ENCODE measurements at regions not wholly inside any gene's neighbourhood (a gene's known extent, or its start where the extent isn't known, plus 50 kb on each side); places are given as distances from the start of the nearest gene placed in this dataset.

DNA sequence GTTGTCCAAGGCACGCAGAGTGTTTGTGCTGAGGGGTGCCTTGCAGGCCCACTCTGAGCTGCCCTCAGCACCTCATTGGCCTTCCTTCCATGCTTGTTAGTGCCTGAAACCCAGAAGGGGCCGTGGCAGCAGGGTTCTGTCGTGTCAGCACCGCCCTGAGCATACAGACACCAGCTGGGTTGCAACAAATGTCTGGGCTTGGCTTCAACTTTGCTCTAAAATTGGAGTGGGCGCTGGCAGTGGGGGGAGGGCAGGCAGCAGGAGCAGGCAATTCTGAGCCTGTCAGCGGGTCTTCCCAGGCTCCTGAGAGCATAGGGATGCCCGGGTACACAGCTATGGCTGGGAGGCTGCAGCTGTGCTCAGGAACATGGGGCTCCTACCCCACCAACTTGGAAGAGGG, 464.3 kb downstream of the EPHA3 start:
- no peak overlapping the region for H3K4me2 ChIP-seq (ENCODE audit: insufficient read depth, low read length)
- H3K27me3 ChIP-seq (ENCODE audit: control insufficient read depth in 2 of 2, insufficient read depth in 2 of 2, low read length in 2 of 2), result no peaks in the 10 kb centered on the region
- POLR2A ChIA-PET, result no interaction called here
- H2AFZ ChIP-seq (ENCODE audit: low read depth, low read length), result no peak overlapping the region
- H3K36me3 ChIP-seq (ENCODE audit: control insufficient read depth in 2 of 2, extremely low read depth in 1 of 2, insufficient read depth in 2 of 2, low read length in 2 of 2), result no peaks in the 10 kb centered on the region
- no TSS peak for BruUV-seq (replicated peaks)
- CTCF ChIA-PET, result no interaction called here
- no peaks in the 10 kb centered on the region for H3K79me2 ChIP-seq (ENCODE audit: control insufficient read depth, insufficient read depth, low read length)
- no peaks in the 10 kb centered on the region for H4K20me1 ChIP-seq (replicated peaks; ENCODE audit: control insufficient read depth, extremely low read depth, insufficient read depth, low read length)
- FAIRE-seq (no peak), DNase-seq (ENCODE audit: low read depth, low spot score) (no peak)
- no peak overlapping the region for H3K9ac ChIP-seq (replicated peaks; ENCODE audit: extremely low read depth, insufficient read depth, low read length)
- TF ChIP-seq, protein P1, sequence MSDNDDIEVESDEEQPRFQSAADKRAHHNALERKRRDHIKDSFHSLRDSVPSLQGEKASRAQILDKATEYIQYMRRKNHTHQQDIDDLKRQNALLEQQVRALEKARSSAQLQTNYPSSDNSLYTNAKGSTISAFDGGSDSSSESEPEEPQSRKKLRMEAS (IDR thresholded peaks at IDR 0.05; ENCODE audit: insufficient read depth, insufficient read length), result no peak
- TF ChIP-seq JUN (IDR thresholded peaks at IDR 0.05; ENCODE audit: borderline replicate concordance, insufficient read depth, insufficient read length, low read depth), result no peak
- no peak for TF ChIP-seq GATA2 (IDR thresholded peaks at IDR 0.05; ENCODE audit: insufficient read depth, insufficient read length, low read depth, low read length)
- H3K4me3 ChIP-seq (replicated peaks in 1 of 3; ENCODE audit: insufficient read depth in 1 of 3, low read depth in 1 of 3, low read length in 3 of 3), result no peak overlapping the region
- dilution Hi-C loops (cut with MboI; ENCODE audit: extremely low pct_ligation_motif_present, low sequenced_read_pairs), result no loop called here
- no peak overlapping the region for H3K27ac ChIP-seq (ENCODE audit: insufficient read depth, low read depth, low read length)
- no peaks in the 10 kb centered on the region for H3K9me1 ChIP-seq (replicated peaks; ENCODE audit: control insufficient read depth, extremely low read depth, insufficient read depth, low read length)
- intact Hi-C loops (cut with micrococcal nuclease), result no loop called here
- no peaks in the 10 kb centered on the region for H3K4me1 ChIP-seq (ENCODE audit: control insufficient read depth, extremely low read depth, insufficient read depth, low read length)
- no peaks in the 10 kb centered on the region for H3K9me3 ChIP-seq (replicated peaks; ENCODE audit: control insufficient read depth, insufficient read depth, low read length)

DNA sequence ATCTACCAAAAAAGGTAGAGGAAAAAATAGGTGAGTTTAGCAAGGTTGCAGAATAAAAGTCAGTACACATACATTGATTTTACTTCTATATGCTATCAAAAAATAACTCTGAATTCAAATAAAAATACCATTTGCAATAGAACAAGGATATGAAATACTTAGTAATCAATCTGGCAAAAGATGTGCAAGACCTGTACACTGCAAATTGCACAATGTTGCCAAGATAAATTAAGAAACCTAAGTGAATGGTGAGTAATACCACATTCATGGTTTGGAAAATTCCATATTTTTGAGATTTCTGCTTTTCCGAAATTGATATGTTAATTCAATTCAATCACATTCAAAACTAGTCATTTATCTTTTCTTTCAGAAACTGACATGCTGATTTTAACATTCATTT, 464.8 kb downstream of the EPHA3 start:
- dilution Hi-C loops (cut with MboI; ENCODE audit: extremely low pct_ligation_motif_present, low sequenced_read_pairs) (no loop called here), intact Hi-C loops (cut with micrococcal nuclease) (no loop called here)
- BruUV-seq (replicated peaks), result no TSS peak
- DNase-seq (ENCODE audit: low read depth, low spot score) (no peak), FAIRE-seq (no peak)
- ChIA-PET POLR2A (no interaction called here), CTCF (no interaction called here)
- no peak overlapping the region for H2AFZ ChIP-seq (ENCODE audit: low read depth, low read length)
- H3K4me3 ChIP-seq (replicated peaks in 1 of 3; ENCODE audit: insufficient read depth in 1 of 3, low read depth in 1 of 3, low read length in 3 of 3), result no peak overlapping the region
- no peaks in the 10 kb centered on the region for H3K27me3 ChIP-seq (ENCODE audit: control insufficient read depth in 2 of 2, insufficient read depth in 2 of 2, low read length in 2 of 2)
- no peak for TF ChIP-seq EZH2 (IDR thresholded peaks at IDR 0.05; ENCODE audit: borderline replicate concordance, low read depth, low read length, severe bottlenecking)
- TF ChIP-seq GATA2 (IDR thresholded peaks at IDR 0.05; ENCODE audit: insufficient read depth, insufficient read length, low read depth, low read length), result no peak
- no peak for TF ChIP-seq POLR2A (IDR thresholded peaks at IDR 0.05; ENCODE audit: low read depth, low read length)
- TF ChIP-seq, protein P1 (IDR thresholded peaks at IDR 0.05; ENCODE audit: insufficient read depth, insufficient read length), result no peak
- TF ChIP-seq FOS (IDR thresholded peaks at IDR 0.05; ENCODE audit: borderline replicate concordance, insufficient read depth, low read length), result no peak
- TF ChIP-seq POLR2AphosphoS5 (IDR thresholded peaks at IDR 0.05; ENCODE audit: insufficient read depth, low read depth, low read length), result no peak
- TF ChIP-seq, protein P2, sequence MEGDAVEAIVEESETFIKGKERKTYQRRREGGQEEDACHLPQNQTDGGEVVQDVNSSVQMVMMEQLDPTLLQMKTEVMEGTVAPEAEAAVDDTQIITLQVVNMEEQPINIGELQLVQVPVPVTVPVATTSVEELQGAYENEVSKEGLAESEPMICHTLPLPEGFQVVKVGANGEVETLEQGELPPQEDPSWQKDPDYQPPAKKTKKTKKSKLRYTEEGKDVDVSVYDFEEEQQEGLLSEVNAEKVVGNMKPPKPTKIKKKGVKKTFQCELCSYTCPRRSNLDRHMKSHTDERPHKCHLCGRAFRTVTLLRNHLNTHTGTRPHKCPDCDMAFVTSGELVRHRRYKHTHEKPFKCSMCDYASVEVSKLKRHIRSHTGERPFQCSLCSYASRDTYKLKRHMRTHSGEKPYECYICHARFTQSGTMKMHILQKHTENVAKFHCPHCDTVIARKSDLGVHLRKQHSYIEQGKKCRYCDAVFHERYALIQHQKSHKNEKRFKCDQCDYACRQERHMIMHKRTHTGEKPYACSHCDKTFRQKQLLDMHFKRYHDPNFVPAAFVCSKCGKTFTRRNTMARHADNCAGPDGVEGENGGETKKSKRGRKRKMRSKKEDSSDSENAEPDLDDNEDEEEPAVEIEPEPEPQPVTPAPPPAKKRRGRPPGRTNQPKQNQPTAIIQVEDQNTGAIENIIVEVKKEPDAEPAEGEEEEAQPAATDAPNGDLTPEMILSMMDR (IDR thresholded peaks at IDR 0.05; ENCODE audit: extremely low read depth in 1 of 2, insufficient read depth in 1 of 2, low read depth in 1 of 2, low read length in 2 of 2), result no peak
- no peak for TF ChIP-seq JUN (IDR thresholded peaks at IDR 0.05; ENCODE audit: borderline replicate concordance, insufficient read depth, insufficient read length, low read depth)
- TF ChIP-seq MYC (IDR thresholded peaks at IDR 0.05; ENCODE audit: low read depth, low read length), result no peak
- H3K79me2 ChIP-seq (ENCODE audit: control insufficient read depth, insufficient read depth, low read length), result no peaks in the 10 kb centered on the region
- H3K4me1 ChIP-seq (ENCODE audit: control insufficient read depth, extremely low read depth, insufficient read depth, low read length), result no peaks in the 10 kb centered on the region
- no peaks in the 10 kb centered on the region for H3K36me3 ChIP-seq (ENCODE audit: control insufficient read depth in 2 of 2, extremely low read depth in 1 of 2, insufficient read depth in 2 of 2, low read length in 2 of 2)
- no peak overlapping the region for H3K4me2 ChIP-seq (ENCODE audit: insufficient read depth, low read length)
- H3K9me1 ChIP-seq (replicated peaks; ENCODE audit: control insufficient read depth, extremely low read depth, insufficient read depth, low read length), result no peaks in the 10 kb centered on the region
- H3K27ac ChIP-seq (ENCODE audit: insufficient read depth, low read depth, low read length), result no peak overlapping the region
- no peak overlapping the region for H3K9ac ChIP-seq (replicated peaks; ENCODE audit: extremely low read depth, insufficient read depth, low read length)
- H3K9me3 ChIP-seq (replicated peaks; ENCODE audit: control insufficient read depth, insufficient read depth, low read length), result no peaks in the 10 kb centered on the region
- H4K20me1 ChIP-seq (replicated peaks; ENCODE audit: control insufficient read depth, extremely low read depth, insufficient read depth, low read length), result no peaks in the 10 kb centered on the region

Data from endothelial cell of umbilical vein (primary cell).